Panc1 (cell line): ENCODE measurements at regions not wholly inside any gene's neighbourhood (a gene's known extent, or its start where the extent isn't known, plus 50 kb on each side); places are given as distances from the start of the nearest gene placed in this dataset.

Experiments
- CTCF ChIP-seq: fragments of 450-650 bp; IDR thresholded peaks from 2 replicates; pipeline ENCODE4 v1.5.1; 2017; ENCODE audit warnings: mild to moderate bottlenecking
- POLR2AphosphoS5 ChIP-seq: IDR thresholded peaks from 2 replicates; pipeline ENCODE4 v1.6.1; 2012; ENCODE audit warnings: mild to moderate bottlenecking, low read depth, low read length, moderate library complexity
- REST ChIP-seq, 2 experiments: IDR thresholded peaks; 2 replicates each; pipeline ENCODE4 v1.6.1; 2011 to 2012; ENCODE audit warnings: low read depth in 2 of 2, control low read depth in 1 of 2, low read length in 1 of 2, mild to moderate bottlenecking in 1 of 2, moderate library complexity in 1 of 2; ENCODE audit not compliant: insufficient read depth in 1 of 2
- TCF7L2 ChIP-seq: IDR thresholded peaks from 2 replicates; pipeline ENCODE4 v1.6.1; 2011; ENCODE audit warnings: mild to moderate bottlenecking, low read depth, low read length, inconsistent platforms

GRCh38 chr17:54046570-54046969, 223.8 kb downstream of the KIF2B start:
- TF ChIP-seq CTCF: no peak
- no peak for TF ChIP-seq REST (IDR thresholded peaks at IDR 0.05; ENCODE audit: insufficient read depth in 1 of 2, low read depth in 2 of 2, low read length in 1 of 2)
- no peak for TF ChIP-seq POLR2AphosphoS5
- TF ChIP-seq TCF7L2: no peak
